Stimulated activated CD8-positive, alpha-beta memory T cell treated with anti-CD3 and anti-CD28 coated beads, Interleukin-7, amount 100 ng/mL, for 4 hours (primary cell): ENCODE measurements at regions not wholly inside any gene's neighbourhood (a gene's known extent, or its start where the extent isn't known, plus 50 kb on each side); places are given as distances from the start of the nearest gene placed in this dataset.

Source experiments
- DNase-seq, 2 donors: peaks; one replicate each; pipeline ENCODE4 v3.0.0-alpha.2; 2020; ENCODE audit warnings: low read depth in 2 of 2

DNA sequence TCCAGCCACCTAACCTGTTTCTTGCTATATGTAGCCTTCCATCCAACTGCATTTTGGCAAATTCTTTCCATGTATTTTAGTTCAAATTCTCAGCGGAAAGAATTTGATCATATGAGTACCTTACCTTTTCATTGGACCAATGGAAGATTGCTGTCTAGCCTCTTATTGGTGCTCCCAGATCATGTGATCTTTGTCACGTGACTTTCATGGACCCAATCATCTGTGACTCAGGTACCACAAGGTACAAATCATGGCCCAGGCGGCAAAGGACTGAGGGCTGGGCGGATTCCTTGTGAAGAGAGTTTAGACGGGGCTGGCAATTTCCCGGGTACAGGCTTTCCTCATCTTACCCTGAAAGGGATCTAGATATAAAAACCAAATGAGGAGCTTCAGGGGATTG is 85.9 kb upstream of the TBX20 start:
- no peak for DNase-seq

GRCh38 chr7:35336444-35336843 is 82.5 kb upstream of the TBX20 start:
- DNase-seq = no peak

- no peak for DNase-seq
These were observed 80.6 kb upstream of the TBX20 start for GRCh38 chr7:35334506-35334905.

- no peak for DNase-seq
These were observed 79.4 kb upstream of the TBX20 start for GRCh38 chr7:35333265-35333664.

- DNase-seq = no peak
These were observed 78.1 kb upstream of the TBX20 start for GRCh38 chr7:35331730-35332678.

GRCh38 chr7:35329026-35329425 is 75.1 kb upstream of the TBX20 start:
- DNase-seq = no peak

DNA sequence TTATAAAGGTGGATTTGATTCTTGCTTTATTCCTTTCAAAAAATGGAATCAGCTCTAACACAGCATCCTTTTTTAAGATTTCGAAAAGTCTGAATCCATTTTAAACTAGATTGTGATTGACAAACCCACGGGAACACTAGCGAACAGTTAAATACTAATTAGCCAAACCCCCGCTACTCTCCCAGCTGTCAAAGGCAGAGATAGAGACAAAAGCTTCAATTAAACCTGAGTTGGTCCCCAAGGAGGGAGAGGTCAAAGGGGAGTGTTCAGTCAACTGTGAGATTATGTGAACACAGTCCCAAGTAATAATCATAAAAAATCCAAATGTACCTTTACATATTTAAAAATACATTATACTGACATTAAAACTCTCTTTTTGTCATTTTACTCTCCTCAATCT is 65.7 kb upstream of the TBX20 start:
- DNase-seq = no peak

DNA sequence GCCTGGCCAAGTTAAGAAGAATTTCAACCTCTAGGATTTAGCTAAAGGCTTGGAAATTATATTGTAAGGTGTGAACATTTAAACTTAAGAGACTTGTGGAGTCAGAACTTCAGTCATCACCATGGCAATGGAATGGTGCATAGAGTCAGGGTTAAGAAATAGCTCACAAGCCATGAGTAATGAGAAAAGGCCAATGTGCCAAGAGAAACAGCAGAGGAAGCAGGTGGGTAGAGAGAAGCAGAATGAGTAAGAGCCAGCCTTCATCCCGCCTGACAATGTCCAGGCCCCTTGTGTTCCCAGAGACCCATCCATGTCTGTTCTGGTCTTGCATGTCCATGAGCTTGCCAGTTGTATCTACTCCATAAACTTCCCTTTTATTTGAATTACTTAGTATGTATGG is 62.6 kb upstream of the TBX20 start:
- no peak for DNase-seq

DNA sequence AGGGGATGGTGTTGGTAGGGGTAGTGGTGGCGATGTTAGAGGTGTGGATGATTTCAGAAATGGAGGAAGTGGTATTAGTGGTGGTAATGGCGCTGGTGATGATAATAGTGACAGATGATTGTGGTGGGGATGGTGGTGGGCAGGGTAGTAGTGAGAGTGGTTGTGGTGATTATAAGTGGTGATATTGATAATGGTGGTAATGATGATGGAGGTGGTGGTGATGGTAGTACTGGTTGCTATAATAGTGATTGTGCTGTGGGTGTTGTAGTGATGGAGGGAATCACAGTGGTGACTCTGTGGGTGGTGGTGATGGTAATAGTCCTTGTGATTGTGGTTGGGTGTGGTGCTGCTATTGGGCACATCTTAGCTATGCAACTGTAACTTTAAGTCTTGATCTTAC is 61.6 kb upstream of the TBX20 start:
- no peak for DNase-seq

GRCh38 chr7:35314354-35314753 is 60.5 kb upstream of the TBX20 start:
- DNase-seq = no peak

DNA sequence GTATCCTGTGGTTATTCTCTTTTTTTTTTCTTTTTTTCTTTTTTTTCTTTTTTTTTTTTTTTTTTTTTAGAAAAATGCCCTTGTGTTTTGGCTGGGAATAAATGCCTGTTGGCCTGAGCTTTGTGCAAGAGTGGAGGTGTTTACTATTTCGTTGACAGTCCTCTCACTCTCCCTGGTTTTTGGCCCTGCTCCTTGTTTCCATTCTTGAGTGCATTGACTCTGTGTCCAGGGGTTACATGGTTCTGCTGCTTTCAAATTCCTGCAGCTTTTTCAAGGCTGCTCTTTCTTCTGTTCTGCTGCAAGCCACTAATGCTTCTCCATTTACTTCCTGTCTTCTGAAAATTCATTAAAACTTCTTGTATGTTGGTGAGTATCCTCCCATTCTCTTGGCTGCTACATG is 59.7 kb upstream of the TBX20 start:
- DNase-seq = no peak
